Fibroblast of villous mesenchyme (primary cell): ENCODE measurements at regions not wholly inside any gene's neighbourhood (a gene's known extent, or its start where the extent isn't known, plus 50 kb on each side); places are given as distances from the start of the nearest gene placed in this dataset.
"Not testable (repeated sequence)": the region's sequence is repeated elsewhere in the genome, so short reads cannot be mapped to it uniquely, and the experiment has no call there.

ENCODE experiments used
- DNase-seq: peaks from one replicate; pipeline ENCODE4 v3.0.0-alpha.2; 2010; ENCODE audit warnings: low read depth
- H3K4me3 ChIP-seq: 2 replicates; pipeline ENCODE4 v1.5.1; 2011; ENCODE audit warnings: low read depth, mild to moderate bottlenecking, low read length
- TF ChIP-seq, protein P1 (sequence below): IDR thresholded peaks from 2 replicates; pipeline ENCODE4 v1.5.1; 2012; ENCODE audit warnings: low read depth, mild to moderate bottlenecking, low read length; ENCODE audit not compliant: insufficient read depth

- no peak for DNase-seq
- H3K4me3 ChIP-seq: no peak overlapping the region
- TF ChIP-seq, protein P1, sequence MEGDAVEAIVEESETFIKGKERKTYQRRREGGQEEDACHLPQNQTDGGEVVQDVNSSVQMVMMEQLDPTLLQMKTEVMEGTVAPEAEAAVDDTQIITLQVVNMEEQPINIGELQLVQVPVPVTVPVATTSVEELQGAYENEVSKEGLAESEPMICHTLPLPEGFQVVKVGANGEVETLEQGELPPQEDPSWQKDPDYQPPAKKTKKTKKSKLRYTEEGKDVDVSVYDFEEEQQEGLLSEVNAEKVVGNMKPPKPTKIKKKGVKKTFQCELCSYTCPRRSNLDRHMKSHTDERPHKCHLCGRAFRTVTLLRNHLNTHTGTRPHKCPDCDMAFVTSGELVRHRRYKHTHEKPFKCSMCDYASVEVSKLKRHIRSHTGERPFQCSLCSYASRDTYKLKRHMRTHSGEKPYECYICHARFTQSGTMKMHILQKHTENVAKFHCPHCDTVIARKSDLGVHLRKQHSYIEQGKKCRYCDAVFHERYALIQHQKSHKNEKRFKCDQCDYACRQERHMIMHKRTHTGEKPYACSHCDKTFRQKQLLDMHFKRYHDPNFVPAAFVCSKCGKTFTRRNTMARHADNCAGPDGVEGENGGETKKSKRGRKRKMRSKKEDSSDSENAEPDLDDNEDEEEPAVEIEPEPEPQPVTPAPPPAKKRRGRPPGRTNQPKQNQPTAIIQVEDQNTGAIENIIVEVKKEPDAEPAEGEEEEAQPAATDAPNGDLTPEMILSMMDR: no peak
These were observed 208.5 kb upstream of the SSTR4 start for GRCh38 chr20:22826306-22827230.

GRCh38 chr20:22827916-22828315 is 207.2 kb upstream of the SSTR4 start:
- no peak overlapping the region for H3K4me3 ChIP-seq
- TF ChIP-seq, protein P1: no peak
- no peak for DNase-seq

DNA sequence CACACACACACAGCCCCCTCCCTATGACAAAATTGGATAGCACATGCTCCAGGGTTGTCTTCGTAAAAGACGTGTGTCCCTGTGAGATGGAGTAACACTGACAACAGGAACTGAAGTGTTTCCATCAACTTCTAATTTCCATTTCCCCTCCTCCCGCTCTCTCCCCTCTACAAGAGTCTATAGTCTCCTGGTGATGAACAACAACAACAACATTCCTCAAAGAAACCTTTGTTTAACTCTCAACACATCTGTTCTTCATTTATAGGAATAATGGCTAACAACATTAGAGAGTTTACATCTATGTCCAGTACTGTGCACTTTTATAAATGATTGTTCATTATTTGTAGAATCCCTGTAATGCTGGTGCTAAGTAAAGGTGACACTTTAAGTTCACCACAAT is 205.8 kb upstream of the SSTR4 start:
- TF ChIP-seq, protein P1: no peak
- H3K4me3 ChIP-seq: no peak overlapping the region
- DNase-seq: no peak

DNA sequence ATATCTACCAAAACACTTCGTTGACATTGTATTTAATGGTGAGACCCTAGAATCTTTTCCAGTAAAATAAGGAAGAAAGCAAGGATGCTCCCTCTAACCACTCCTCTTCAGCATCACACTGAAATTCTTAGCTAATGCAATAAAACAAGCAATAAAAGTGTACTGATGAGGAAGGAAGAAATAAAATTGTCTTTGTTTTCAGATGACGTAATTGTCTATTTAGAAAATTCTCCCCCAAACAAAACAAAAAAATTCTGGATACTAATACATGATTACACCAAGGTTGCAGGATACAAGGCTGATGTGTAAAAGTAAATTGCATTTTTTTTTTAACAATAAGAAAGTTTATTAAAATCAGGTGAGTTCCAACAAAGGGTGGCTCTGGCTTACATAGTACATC is 205.0 kb upstream of the SSTR4 start:
- DNase-seq: no peak
- H3K4me3 ChIP-seq: no peak overlapping the region
- TF ChIP-seq, protein P1: no peak

DNA sequence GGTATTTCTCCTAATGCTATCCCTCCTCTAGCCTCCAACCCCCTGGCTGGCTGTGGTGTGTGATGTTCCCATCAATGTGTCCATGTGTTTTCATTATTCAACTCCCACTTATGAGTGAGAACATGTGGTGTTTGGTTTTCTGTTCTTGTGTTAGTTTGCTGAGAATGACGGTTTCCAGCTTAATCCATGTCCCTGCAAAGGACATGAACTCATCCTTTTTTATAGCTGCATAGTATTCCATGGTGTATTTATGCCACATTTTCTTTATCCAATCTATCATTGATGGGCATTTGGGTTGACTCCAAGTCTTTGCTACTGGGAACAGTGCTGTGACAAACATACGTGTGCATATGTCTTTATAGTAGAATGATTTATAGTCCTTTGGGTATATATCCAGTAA is 204.4 kb upstream of the SSTR4 start:
- H3K4me3 ChIP-seq, DNase-seq: not testable (repeated sequence)

DNA sequence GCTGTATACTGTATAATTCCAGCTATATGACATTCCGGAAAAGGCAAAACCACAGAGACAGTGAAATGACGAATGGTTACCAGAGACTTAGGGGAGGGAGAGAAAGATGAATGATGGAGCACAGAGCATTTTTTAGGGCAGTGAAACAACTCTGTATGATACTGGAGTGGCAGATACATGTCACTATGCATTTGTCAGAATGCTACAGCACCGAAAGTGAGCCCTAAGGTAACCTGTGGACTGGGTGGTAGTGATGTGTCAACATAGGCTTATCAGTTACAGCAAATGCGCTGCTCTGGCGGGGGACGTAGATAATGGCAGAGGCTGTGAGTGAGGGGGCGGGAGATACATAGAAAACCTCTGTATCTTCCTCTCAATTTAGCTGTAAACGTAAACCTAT is 201.3 kb upstream of the SSTR4 start:
- H3K4me3 ChIP-seq: no peak overlapping the region
- TF ChIP-seq, protein P1: no peak
- no peak for DNase-seq

- no peak for DNase-seq
- TF ChIP-seq, protein P1: no peak
- H3K4me3 ChIP-seq: no peak overlapping the region
These were observed 200.4 kb upstream of the SSTR4 start for GRCh38 chr20:22834651-22835256.
